ENCODE measurements at regions not wholly inside any gene's neighbourhood (a gene's known extent, or its start where the extent isn't known, plus 50 kb on each side); places are given as distances from the start of the nearest gene placed in this dataset.
A peak's percentile ranks its signal among the peaks of the same experiment; 100 is the strongest.

- no peaks in the 10 kb centered on the region for H3K27me3 ChIP-seq (ENCODE audit: insufficient read depth, low read length)
- no peaks in the 10 kb centered on the region for H3K79me2 ChIP-seq (ENCODE audit: insufficient read depth, low read length)
- H4K20me1 ChIP-seq (ENCODE audit: insufficient read depth): no peaks in the 10 kb centered on the region
- no peaks in the 10 kb centered on the region for H3K9me3 ChIP-seq (ENCODE audit: control insufficient read depth in 1 of 2, insufficient read depth in 1 of 2, low read depth in 1 of 2, low read length in 2 of 2)
- no TSS peak for BruUV-seq (replicated peaks)
- H3K4me1 ChIP-seq (ENCODE audit: control insufficient read depth in 1 of 2, insufficient read depth in 2 of 2, low read length in 2 of 2): peaks cover 22 to 47% of the 10 kb centered on the region in 2 experiments; a peak in 3 of 4 replicates
- CTCF ChIA-PET: interaction anchor here (0.6 to 1.5 kb wide), 3 partner anchors 9 to 365 kb away, joined by 3 to 4 read pairs (median 4); partner anchors contain the start of gene GTPBP2
- no peak overlapping the region for H3K4me3 ChIP-seq (replicated peaks in 1 of 2; ENCODE audit: low read depth in 1 of 2, low read length in 2 of 2)
- H3K36me3 ChIP-seq (ENCODE audit: control insufficient read depth in 1 of 2, insufficient read depth in 2 of 2, low read length in 2 of 2): no peaks in the 10 kb centered on the region
- TF ChIP-seq ZFX (IDR thresholded peaks at IDR 0.05) (0 out of 2 replicates have a peak, but pooled peaks have one; percentile 8), SRF (IDR thresholded peaks at IDR 0.05; ENCODE audit: low read depth) (no peak)
- intact Hi-C loops (cut with micrococcal nuclease): no loop called here
- H3K4me2 ChIP-seq (ENCODE audit: low read length): peak overlapping the region; percentile 60
- no peak for DNase-seq (ENCODE audit: low read depth, low spot score)
- POLR2A ChIA-PET: interaction anchor here (1.0 to 1.8 kb wide), 2 partner anchors 8 to 223 kb away, joined by 3 to 4 read pairs; partner anchors contain the start of gene VEGFA
- H3K9me2 ChIP-seq (ENCODE audit: insufficient read depth): no peaks in the 10 kb centered on the region
- no peak overlapping the region for H3K27ac ChIP-seq (ENCODE audit: low read depth, low read length)
- H2AFZ ChIP-seq (ENCODE audit: low read depth, low read length, poor library complexity, severe bottlenecking): no peak overlapping the region
- RAD21 ChIA-PET (ENCODE audit: low non-redundant PET in 1 of 2, low total read pairs in 2 of 2, uncharacterized antibody in 2 of 2, unreplicated experiment in 2 of 2): interaction anchor here in 1 of 2 experiments (0.5 kb wide), 1 partner anchor 318 kb away, joined by 3 read pairs; no protein-coding TSS in a partner anchor
- ATAC-seq: peak; percentile 65
- no peak overlapping the region for H3K9ac ChIP-seq (ENCODE audit: low read length)
Measured at GRCh38 chr6:43993881-43994523, 133.2 kb downstream of the MRPL14 start.

DNA sequence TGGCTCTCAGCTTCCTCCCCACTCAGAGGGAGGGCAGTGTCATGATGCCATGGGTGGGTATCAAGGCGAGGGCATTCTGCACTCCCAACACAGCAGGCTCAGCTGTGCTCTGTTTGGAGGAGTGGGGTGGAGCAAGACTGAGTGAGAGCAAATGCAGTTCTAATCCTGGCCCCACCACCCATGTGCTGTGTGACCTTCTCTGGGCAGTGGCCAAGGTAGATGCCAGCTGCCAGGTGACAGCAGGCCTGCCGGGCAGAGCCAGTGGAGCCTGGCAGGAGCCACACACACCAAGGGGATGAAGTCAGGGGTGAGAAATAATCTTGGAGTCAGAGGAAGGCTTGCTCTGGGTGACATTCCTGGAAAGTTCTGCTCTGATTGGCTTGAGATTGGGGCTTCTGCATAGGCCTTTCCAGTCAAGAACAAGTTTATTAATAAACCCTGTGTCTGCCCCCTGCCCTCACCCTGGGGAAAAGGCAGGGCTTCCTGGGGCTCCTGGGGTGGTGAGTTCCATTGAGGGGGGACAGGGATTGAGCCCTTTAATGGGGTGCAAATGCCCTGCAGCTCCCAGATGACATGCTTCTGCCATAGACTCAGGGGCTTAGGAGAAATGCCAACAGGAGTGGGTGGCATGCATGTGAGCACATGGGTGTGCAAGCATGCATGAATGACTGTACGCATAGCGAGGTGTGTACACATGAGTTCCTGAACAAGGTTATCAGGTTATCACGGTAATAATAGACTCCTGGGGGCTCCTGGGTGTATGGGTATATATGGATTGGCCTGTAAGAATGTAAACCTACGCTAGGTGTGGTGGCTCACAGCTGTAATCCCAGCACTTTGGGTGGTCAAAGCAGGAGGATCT is 134.2 kb downstream of the MRPL14 start:
- no peak overlapping the region for H3K27ac ChIP-seq (ENCODE audit: low read depth, low read length)
- no peaks in the 10 kb centered on the region for H3K79me2 ChIP-seq (ENCODE audit: insufficient read depth, low read length)
- no peaks in the 10 kb centered on the region for H3K27me3 ChIP-seq (ENCODE audit: insufficient read depth, low read length)
- H3K9me3 ChIP-seq (ENCODE audit: control insufficient read depth in 1 of 2, insufficient read depth in 1 of 2, low read depth in 1 of 2, low read length in 2 of 2): no peaks in the 10 kb centered on the region
- POLR2A ChIA-PET: no interaction called here
- H3K4me2 ChIP-seq (ENCODE audit: low read length): no peak overlapping the region
- DNase-seq (ENCODE audit: low read depth, low spot score): no peak
- no peak for ATAC-seq
- peaks cover 22 to 47% of the 10 kb centered on the region in 2 experiments; a peak in 3 of 4 replicates for H3K4me1 ChIP-seq (ENCODE audit: control insufficient read depth in 1 of 2, insufficient read depth in 2 of 2, low read length in 2 of 2)
- intact Hi-C loops (cut with micrococcal nuclease): no loop called here
- no peak overlapping the region for H3K4me3 ChIP-seq (replicated peaks in 1 of 2; ENCODE audit: low read depth in 1 of 2, low read length in 2 of 2)
- H3K9ac ChIP-seq (ENCODE audit: low read length): no peak overlapping the region
- no peaks in the 10 kb centered on the region for H3K9me2 ChIP-seq (ENCODE audit: insufficient read depth)
- CTCF ChIA-PET: interaction anchor here (0.6 to 1.5 kb wide), 3 partner anchors 10 to 86 kb away, joined by 3 to 4 read pairs (median 3); no protein-coding TSS in a partner anchor
- RAD21 ChIA-PET (ENCODE audit: low non-redundant PET in 1 of 2, low total read pairs in 2 of 2, uncharacterized antibody in 2 of 2, unreplicated experiment in 2 of 2): interaction anchor here in 1 of 2 experiments (0.5 kb wide), 1 partner anchor 317 kb away, joined by 3 read pairs; no protein-coding TSS in a partner anchor
- no peaks in the 10 kb centered on the region for H4K20me1 ChIP-seq (ENCODE audit: insufficient read depth)
- no TSS peak for BruUV-seq (replicated peaks)
- no peak overlapping the region for H2AFZ ChIP-seq (ENCODE audit: low read depth, low read length, poor library complexity, severe bottlenecking)
- H3K36me3 ChIP-seq (ENCODE audit: control insufficient read depth in 1 of 2, insufficient read depth in 2 of 2, low read length in 2 of 2): no peaks in the 10 kb centered on the region
- TF ChIP-seq CBX3 (IDR thresholded peaks at IDR 0.05; ENCODE audit: low read depth) (no peak), TCF7L2 (IDR thresholded peaks at IDR 0.05; ENCODE audit: borderline replicate concordance, extremely low read depth, insufficient read depth, insufficient read length) (no peak), SP1 (IDR thresholded peaks at IDR 0.05; ENCODE audit: low read depth) (no peak), RAD21 (IDR thresholded peaks at IDR 0.05; ENCODE audit: low read depth) (no peak), EZH2 (IDR thresholded peaks at IDR 0.05) (no peak), SRF (IDR thresholded peaks at IDR 0.05; ENCODE audit: low read depth) (no peak), FOSL1 (IDR thresholded peaks at IDR 0.05; ENCODE audit: low read depth) (no peak), ZNF274 (IDR thresholded peaks at IDR 0.05; ENCODE audit: low read depth, low read length) (no peak), ATF3 (IDR thresholded peaks at IDR 0.05) (no peak), ELF1 (IDR thresholded peaks at IDR 0.05; ENCODE audit: borderline replicate concordance, low read depth) (no peak), ZFX (IDR thresholded peaks at IDR 0.05) (no peak), POLR2AphosphoS5 (IDR thresholded peaks at IDR 0.05; ENCODE audit: low read depth, low read length) (no peak), CEBPB (IDR thresholded peaks at IDR 0.05; ENCODE audit: low read depth) (no peak), EZH2phosphoT487 (IDR thresholded peaks at IDR 0.05; ENCODE audit: borderline replicate concordance) (no peak)
- TF ChIP-seq, protein P1, sequence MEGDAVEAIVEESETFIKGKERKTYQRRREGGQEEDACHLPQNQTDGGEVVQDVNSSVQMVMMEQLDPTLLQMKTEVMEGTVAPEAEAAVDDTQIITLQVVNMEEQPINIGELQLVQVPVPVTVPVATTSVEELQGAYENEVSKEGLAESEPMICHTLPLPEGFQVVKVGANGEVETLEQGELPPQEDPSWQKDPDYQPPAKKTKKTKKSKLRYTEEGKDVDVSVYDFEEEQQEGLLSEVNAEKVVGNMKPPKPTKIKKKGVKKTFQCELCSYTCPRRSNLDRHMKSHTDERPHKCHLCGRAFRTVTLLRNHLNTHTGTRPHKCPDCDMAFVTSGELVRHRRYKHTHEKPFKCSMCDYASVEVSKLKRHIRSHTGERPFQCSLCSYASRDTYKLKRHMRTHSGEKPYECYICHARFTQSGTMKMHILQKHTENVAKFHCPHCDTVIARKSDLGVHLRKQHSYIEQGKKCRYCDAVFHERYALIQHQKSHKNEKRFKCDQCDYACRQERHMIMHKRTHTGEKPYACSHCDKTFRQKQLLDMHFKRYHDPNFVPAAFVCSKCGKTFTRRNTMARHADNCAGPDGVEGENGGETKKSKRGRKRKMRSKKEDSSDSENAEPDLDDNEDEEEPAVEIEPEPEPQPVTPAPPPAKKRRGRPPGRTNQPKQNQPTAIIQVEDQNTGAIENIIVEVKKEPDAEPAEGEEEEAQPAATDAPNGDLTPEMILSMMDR (IDR thresholded peaks at IDR 0.05 in 2 of 3, conservative IDR thresholded peaks at IDR 0.05 in 1 of 3; ENCODE audit: borderline replicate concordance in 1 of 3, insufficient read depth in 1 of 3, low read depth in 2 of 3, low read length in 2 of 3): no peak

Data from HCT116 (cell line).